HG03571 (cell line): ENCODE measurements at regions not wholly inside any gene's neighbourhood (a gene's known extent, or its start where the extent isn't known, plus 50 kb on each side); places are given as distances from the start of the nearest gene placed in this dataset.

Source experiments
- ATAC-seq: cut with Tn5 transposase; IDR thresholded peaks from one replicate; pipeline ENCODE4 v1.9.1; 2021; ENCODE audit not compliant: unreplicated experiment

- ATAC-seq: no peak
Measured at GRCh38 chr7:25358926-25359325, 130.6 kb upstream of the NPVF start.

GRCh38 chr7:25359471-25360059, 131.3 kb upstream of the NPVF start:
- no peak for ATAC-seq

GRCh38 chr7:25360451-25360850, 132.2 kb upstream of the NPVF start:
- ATAC-seq: no peak

GRCh38 chr7:25361387-25361786, 133.1 kb upstream of the NPVF start:
- ATAC-seq: no peak

GRCh38 chr7:25361863-25362262, 133.6 kb upstream of the NPVF start:
- ATAC-seq: no peak

- no peak for ATAC-seq
Measured at GRCh38 chr7:25368599-25369201, 140.4 kb upstream of the NPVF start.

GRCh38 chr7:25369786-25370185, 141.5 kb upstream of the NPVF start:
- ATAC-seq: no peak

GRCh38 chr7:25371972-25372371, 143.7 kb upstream of the NPVF start:
- ATAC-seq: no peak

GRCh38 chr7:25375805-25376600, 147.7 kb upstream of the NPVF start:
- no peak for ATAC-seq

- no peak for ATAC-seq
Measured at GRCh38 chr7:25379351-25380300, 151.3 kb upstream of the NPVF start.

- ATAC-seq: no peak
Measured at GRCh38 chr7:25381818-25382589, 153.7 kb upstream of the NPVF start.

- ATAC-seq: no peak
Measured at GRCh38 chr7:25382869-25383268, 154.6 kb upstream of the NPVF start.

GRCh38 chr7:25383402-25383801, 155.1 kb upstream of the NPVF start:
- ATAC-seq: no peak

- ATAC-seq: no peak
Measured at GRCh38 chr7:25384788-25385505, 156.7 kb upstream of the NPVF start.

GRCh38 chr7:25385506-25386136, 157.3 kb upstream of the NPVF start:
- no peak for ATAC-seq

GRCh38 chr7:25386311-25386744, 158.0 kb upstream of the NPVF start:
- no peak for ATAC-seq

GRCh38 chr7:25388681-25389080, 160.4 kb upstream of the NPVF start:
- no peak for ATAC-seq

GRCh38 chr7:25389489-25390106, 161.3 kb upstream of the NPVF start:
- ATAC-seq: no peak
